ENCODE measurements at regions not wholly inside any gene's neighbourhood (a gene's known extent, or its start where the extent isn't known, plus 50 kb on each side); places are given as distances from the start of the nearest gene placed in this dataset.
A peak's percentile ranks its signal among the peaks of the same experiment; 100 is the strongest.

DNA sequence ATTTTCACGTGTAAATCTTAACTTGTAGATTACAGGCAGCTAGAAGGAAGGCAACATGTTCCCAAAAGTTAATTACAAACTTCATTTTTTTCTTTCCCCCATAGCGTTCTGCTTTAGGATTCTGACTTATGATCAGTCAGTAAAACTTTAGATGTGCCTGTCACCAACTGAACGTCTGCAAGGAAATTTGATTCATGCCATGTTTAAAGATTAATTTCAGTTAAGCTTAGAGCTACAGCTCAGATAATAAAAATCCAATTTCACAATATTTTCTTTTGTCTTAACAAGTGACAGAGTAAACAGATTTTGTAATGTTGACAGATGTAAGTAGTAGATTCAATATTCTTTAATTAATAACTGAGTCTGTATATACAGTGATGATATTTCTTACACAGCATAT lies 253.1 kb downstream of the NFKBIZ start:
- H3K36me3 ChIP-seq, result no peaks in the 10 kb centered on the region
- peak overlapping the region in 1 of 3 donors; percentile 14 for H3K27ac ChIP-seq
- WGBS (ENCODE audit: insufficient coverage, low coverage, low lambda C conversion rate, missing lambda C conversion rate), result 17% methylated on average over 3 of the region's 3 CpGs
- H3K4me3 ChIP-seq, result peak overlapping the region in 1 of 3 donors; percentile 13
- TF ChIP-seq CTCF (IDR thresholded peaks at IDR 0.05) (no peak), POLR2A (IDR thresholded peaks at IDR 0.05) (no peak)
- H3K4me1 ChIP-seq, result peaks cover 0 to 12% (median 0%) of the 10 kb centered on the region in 4 donors
- H3K27me3 ChIP-seq, result no peaks in the 10 kb centered on the region
- H3K9me3 ChIP-seq, result no peaks in the 10 kb centered on the region
- intact Hi-C loops (cut with DNase I), result no loop called here
- no peak for DNase-seq
- ATAC-seq, result peak in 3 of 4 donors; percentile 67 to 87 (median 78)

DNA sequence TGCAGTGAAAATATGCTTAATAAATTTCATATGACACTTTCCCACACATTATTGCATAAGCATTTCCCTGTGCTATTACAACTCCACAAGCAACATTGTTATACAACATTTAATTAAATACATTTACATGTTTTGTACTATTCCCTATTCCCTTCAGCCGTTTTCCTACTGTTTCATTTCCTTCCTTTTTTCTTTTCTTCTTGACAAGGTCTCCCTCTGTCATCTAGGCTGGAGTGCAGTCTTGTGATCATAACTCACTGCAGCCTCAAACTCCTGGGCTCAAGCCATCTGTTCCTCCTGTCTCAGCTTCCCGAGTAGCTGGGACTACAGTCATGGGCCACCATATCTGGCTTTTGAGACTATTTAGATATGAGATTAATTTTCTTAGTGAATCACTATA lies 254.7 kb downstream of the NFKBIZ start:
- Histone ChIP-seq H3K27me3 (no peaks in the 10 kb centered on the region), H3K4me3 (no peak overlapping the region), H3K36me3 (no peaks in the 10 kb centered on the region), H3K9me3 (no peaks in the 10 kb centered on the region), H3K4me1 (peaks cover 0 to 12% (median 0%) of the 10 kb centered on the region in 4 donors), H3K27ac (no peak overlapping the region)
- DNase-seq (no peak), ATAC-seq (peak in 1 of 4 donors; percentile 17)
- intact Hi-C loops (cut with DNase I), result no loop called here
- TF ChIP-seq CTCF (IDR thresholded peaks at IDR 0.05) (no peak), POLR2A (IDR thresholded peaks at IDR 0.05) (no peak)
- WGBS (ENCODE audit: insufficient coverage, low coverage, low lambda C conversion rate, missing lambda C conversion rate), result 65% methylated on average over 2 of the region's 2 CpGs

DNA sequence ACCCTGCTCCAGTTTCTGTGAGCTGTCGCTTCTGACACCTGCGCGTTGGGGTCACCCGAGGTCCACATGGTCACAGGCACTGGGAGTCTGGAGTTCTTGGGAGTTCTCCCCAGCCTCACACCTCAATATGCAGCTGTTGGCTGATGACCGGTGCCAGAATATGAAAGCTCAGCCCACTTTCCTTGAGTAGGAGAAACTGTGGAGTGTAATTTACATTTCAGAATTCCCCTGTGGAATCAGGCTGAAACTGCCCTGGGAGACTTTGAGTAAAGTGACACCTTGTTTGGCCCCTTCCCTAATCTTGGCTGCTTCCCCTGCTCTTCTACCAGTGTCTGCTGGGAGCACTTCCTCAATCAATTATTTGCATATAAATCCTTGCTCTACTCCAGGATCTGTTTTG lies 255.9 kb downstream of the NFKBIZ start:
- Histone ChIP-seq H3K27ac (no peak overlapping the region), H3K4me1 (peaks cover 0 to 12% (median 0%) of the 10 kb centered on the region in 4 donors), H3K4me3 (no peak overlapping the region), H3K36me3 (no peaks in the 10 kb centered on the region), H3K27me3 (no peaks in the 10 kb centered on the region), H3K9me3 (no peaks in the 10 kb centered on the region)
- no peak for TF ChIP-seq CTCF (IDR thresholded peaks at IDR 0.05)
- WGBS (ENCODE audit: insufficient coverage, low coverage, low lambda C conversion rate, missing lambda C conversion rate), result 76% methylated on average over 2 of the region's 5 CpGs
- no peak for ATAC-seq
- intact Hi-C loops (cut with DNase I), result no loop called here
- no peak for DNase-seq

DNA sequence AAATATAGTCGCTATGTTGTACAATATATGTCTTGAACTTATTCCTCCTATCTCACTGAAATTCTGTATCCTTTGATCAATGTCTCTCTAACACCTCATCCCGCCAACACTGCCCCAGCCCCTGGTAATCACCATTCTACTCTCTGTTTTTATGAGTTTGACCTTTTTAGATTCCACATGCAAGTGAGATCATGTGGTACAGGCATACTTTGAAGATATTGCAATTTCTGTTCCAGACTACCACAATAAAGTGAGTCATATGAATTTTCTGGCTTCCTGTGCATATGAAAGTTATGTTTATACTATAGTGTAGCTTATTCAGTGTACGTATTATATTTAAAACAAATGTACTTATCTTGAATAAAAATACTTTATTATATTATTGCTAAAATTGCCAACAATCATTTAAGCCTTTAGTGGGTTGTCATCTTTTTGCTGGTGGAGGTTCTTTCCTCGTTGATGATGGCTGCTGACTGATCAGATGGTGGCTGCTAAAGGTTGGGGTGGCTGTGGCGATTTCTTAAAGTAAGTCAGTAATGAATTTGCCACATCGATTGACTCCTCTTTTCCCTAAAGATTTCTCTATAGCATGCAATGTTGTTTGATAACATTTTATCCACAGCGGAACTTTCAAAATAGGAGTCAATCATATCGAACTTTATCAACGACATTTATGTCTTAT lies 257.2 kb downstream of the NFKBIZ start:
- TF ChIP-seq POLR2A (IDR thresholded peaks at IDR 0.05) (no peak), CTCF (IDR thresholded peaks at IDR 0.05) (no peak)
- whole genome bisulfite sequencing (ENCODE audit: insufficient coverage, low coverage, low lambda C conversion rate, missing lambda C conversion rate), result 86% methylated on average over 9 of the region's 9 CpGs
- Histone ChIP-seq H3K9me3 (no peaks in the 10 kb centered on the region), H3K27ac (no peak overlapping the region), H3K4me3 (no peak overlapping the region), H3K4me1 (peaks cover 0 to 10% (median 0%) of the 10 kb centered on the region in 4 donors), H3K36me3 (no peaks in the 10 kb centered on the region), H3K27me3 (no peaks in the 10 kb centered on the region)
- intact Hi-C loops (cut with DNase I), result no loop called here
- no peak for DNase-seq
- ATAC-seq, result no peak

All from right lobe of liver (tissue), 6 donors.